ENCODE measurements at regions not wholly inside any gene's neighbourhood (a gene's known extent, or its start where the extent isn't known, plus 50 kb on each side); places are given as distances from the start of the nearest gene placed in this dataset.

- intact Hi-C loops (cut with micrococcal nuclease; ENCODE audit: unreplicated experiment) = no loop called here
- no peaks in the 10 kb centered on the region for H3K36me3 ChIP-seq (ENCODE audit: insufficient read depth, low read length, poor library complexity, severe bottlenecking)
- BruUV-seq (replicated peaks) = no TSS peak
- ChIA-PET CTCF (no interaction called here), POLR2A (ENCODE audit: low non-redundant PET) (no interaction called here)
- H3K4me1 ChIP-seq (ENCODE audit: insufficient read depth, low read length, poor library complexity, severe bottlenecking) = no peaks in the 10 kb centered on the region
- no peaks in the 10 kb centered on the region for H3K27me3 ChIP-seq (replicated peaks; ENCODE audit: insufficient read depth, low read depth, low read length, poor library complexity)
- H3K27ac ChIP-seq (ENCODE audit: low read depth, low read length, poor library complexity, severe bottlenecking) = no peak overlapping the region
- DNase-seq (ENCODE audit: low spot score) = no peak
- TF ChIP-seq EZH2 (IDR thresholded peaks at IDR 0.05; ENCODE audit: borderline replicate concordance, low read depth, low read length, poor library complexity, severe bottlenecking) = no peak
- TF ChIP-seq, protein P1, sequence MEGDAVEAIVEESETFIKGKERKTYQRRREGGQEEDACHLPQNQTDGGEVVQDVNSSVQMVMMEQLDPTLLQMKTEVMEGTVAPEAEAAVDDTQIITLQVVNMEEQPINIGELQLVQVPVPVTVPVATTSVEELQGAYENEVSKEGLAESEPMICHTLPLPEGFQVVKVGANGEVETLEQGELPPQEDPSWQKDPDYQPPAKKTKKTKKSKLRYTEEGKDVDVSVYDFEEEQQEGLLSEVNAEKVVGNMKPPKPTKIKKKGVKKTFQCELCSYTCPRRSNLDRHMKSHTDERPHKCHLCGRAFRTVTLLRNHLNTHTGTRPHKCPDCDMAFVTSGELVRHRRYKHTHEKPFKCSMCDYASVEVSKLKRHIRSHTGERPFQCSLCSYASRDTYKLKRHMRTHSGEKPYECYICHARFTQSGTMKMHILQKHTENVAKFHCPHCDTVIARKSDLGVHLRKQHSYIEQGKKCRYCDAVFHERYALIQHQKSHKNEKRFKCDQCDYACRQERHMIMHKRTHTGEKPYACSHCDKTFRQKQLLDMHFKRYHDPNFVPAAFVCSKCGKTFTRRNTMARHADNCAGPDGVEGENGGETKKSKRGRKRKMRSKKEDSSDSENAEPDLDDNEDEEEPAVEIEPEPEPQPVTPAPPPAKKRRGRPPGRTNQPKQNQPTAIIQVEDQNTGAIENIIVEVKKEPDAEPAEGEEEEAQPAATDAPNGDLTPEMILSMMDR (conservative IDR thresholded peaks at IDR 0.05; ENCODE audit: low read depth, low read length) = no peak
- H3K4me3 ChIP-seq (ENCODE audit: low read depth, low read length, poor library complexity, severe bottlenecking) = no peak overlapping the region
- no peaks in the 10 kb centered on the region for H3K9me3 ChIP-seq (ENCODE audit: low read depth, low read length, poor library complexity, severe bottlenecking)
Observed at GRCh38 chr3:73718326-73719110, 93.8 kb upstream of the PDZRN3 start.

DNA sequence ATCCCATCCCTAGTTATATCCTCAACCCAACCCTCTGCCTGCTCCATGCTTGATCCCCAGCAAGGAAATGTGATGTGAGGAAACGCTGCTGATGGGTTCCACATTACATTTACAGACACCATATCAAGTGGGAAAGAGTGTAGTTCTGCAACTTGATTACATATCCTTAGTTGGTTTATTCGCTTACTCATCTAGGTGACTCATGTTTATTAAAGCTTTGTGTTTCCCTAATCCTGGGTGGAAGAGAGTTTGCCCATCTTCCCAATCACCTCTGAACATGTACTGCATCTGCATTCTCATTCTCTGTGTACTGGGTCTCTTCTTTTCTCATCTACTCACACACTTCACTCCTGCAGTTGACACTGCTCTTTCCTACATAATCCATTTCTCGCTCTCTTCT lies 91.7 kb upstream of the PDZRN3 start:
- no peak overlapping the region for H3K27ac ChIP-seq (ENCODE audit: low read depth, low read length, poor library complexity, severe bottlenecking)
- no TSS peak for BruUV-seq (replicated peaks)
- intact Hi-C loops (cut with micrococcal nuclease; ENCODE audit: unreplicated experiment) = no loop called here
- DNase-seq (ENCODE audit: low spot score) = no peak
- TF ChIP-seq, protein P1 (conservative IDR thresholded peaks at IDR 0.05; ENCODE audit: low read depth, low read length) = no peak
- TF ChIP-seq EZH2 (IDR thresholded peaks at IDR 0.05; ENCODE audit: borderline replicate concordance, low read depth, low read length, poor library complexity, severe bottlenecking) = no peak
- H3K36me3 ChIP-seq (ENCODE audit: insufficient read depth, low read length, poor library complexity, severe bottlenecking) = no peaks in the 10 kb centered on the region
- no peaks in the 10 kb centered on the region for H3K9me3 ChIP-seq (ENCODE audit: low read depth, low read length, poor library complexity, severe bottlenecking)
- H3K4me3 ChIP-seq (ENCODE audit: low read depth, low read length, poor library complexity, severe bottlenecking) = no peak overlapping the region
- no peaks in the 10 kb centered on the region for H3K4me1 ChIP-seq (ENCODE audit: insufficient read depth, low read length, poor library complexity, severe bottlenecking)
- no peaks in the 10 kb centered on the region for H3K27me3 ChIP-seq (replicated peaks; ENCODE audit: insufficient read depth, low read depth, low read length, poor library complexity)
- POLR2A ChIA-PET (ENCODE audit: low non-redundant PET) = no interaction called here
- CTCF ChIA-PET = no interaction called here

DNA sequence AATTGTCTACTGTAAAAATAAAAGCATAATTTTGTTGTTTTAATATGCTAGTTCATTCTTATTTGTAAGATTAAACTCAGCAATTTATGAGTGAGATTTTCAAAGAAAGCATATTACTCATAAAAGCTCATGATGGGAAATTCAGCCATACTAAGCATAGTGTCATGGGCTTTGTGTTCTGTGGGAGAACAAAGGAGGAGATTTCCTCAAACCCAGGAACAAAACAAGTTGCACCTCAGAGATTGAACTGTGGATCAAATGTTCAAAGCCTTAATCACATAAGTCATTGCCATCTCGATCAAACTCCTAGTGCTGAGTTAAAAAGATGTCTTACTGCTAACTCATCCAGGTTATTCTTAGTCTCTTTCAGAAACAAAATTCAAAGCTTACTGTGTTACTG lies 85.6 kb upstream of the PDZRN3 start:
- Histone ChIP-seq H3K4me1 (ENCODE audit: insufficient read depth, low read length, poor library complexity, severe bottlenecking) (no peaks in the 10 kb centered on the region), H3K36me3 (ENCODE audit: insufficient read depth, low read length, poor library complexity, severe bottlenecking) (no peaks in the 10 kb centered on the region), H3K27ac (ENCODE audit: low read depth, low read length, poor library complexity, severe bottlenecking) (no peak overlapping the region), H3K27me3 (replicated peaks; ENCODE audit: insufficient read depth, low read depth, low read length, poor library complexity) (no peaks in the 10 kb centered on the region), H3K9me3 (ENCODE audit: low read depth, low read length, poor library complexity, severe bottlenecking) (no peaks in the 10 kb centered on the region), H3K4me3 (ENCODE audit: low read depth, low read length, poor library complexity, severe bottlenecking) (no peak overlapping the region)
- CTCF ChIA-PET = no interaction called here
- intact Hi-C loops (cut with micrococcal nuclease; ENCODE audit: unreplicated experiment) = no loop called here
- DNase-seq (ENCODE audit: low spot score) = no peak
- TF ChIP-seq, protein P1 (conservative IDR thresholded peaks at IDR 0.05; ENCODE audit: low read depth, low read length) = no peak
- TF ChIP-seq EZH2 (IDR thresholded peaks at IDR 0.05; ENCODE audit: borderline replicate concordance, low read depth, low read length, poor library complexity, severe bottlenecking) = no peak
- POLR2A ChIA-PET (ENCODE audit: low non-redundant PET) = no interaction called here
- BruUV-seq (replicated peaks) = no TSS peak
